IMR-90 (cell line): ENCODE measurements at regions not wholly inside any gene's neighbourhood (a gene's known extent, or its start where the extent isn't known, plus 50 kb on each side); places are given as distances from the start of the nearest gene placed in this dataset.

Experiments used
- BHLHE40 ChIP-seq: fragments of 150-350 bp; IDR thresholded peaks from 2 replicates; pipeline ENCODE4 v1.6.1; 2016; ENCODE audit warnings: mild to moderate bottlenecking, low read depth, low read length
- CHD1 ChIP-seq: IDR thresholded peaks from 2 replicates; pipeline ENCODE4 v1.6.1; 2012; ENCODE audit warnings: low read depth, low read length, improper control_type of control experiment
- CTCF ChIP-seq: conservative IDR thresholded peaks from 2 replicates; pipeline ENCODE4 v1.5.1; 2012; ENCODE audit warnings: mild to moderate bottlenecking, low read depth, low read length, improper control_type of control experiment
- ELK1 ChIP-seq: fragments of 150-350 bp; IDR thresholded peaks from 2 replicates; pipeline ENCODE4 v1.6.1; 2016; ENCODE audit warnings: low read depth, mild to moderate bottlenecking, low read length, moderate library complexity, borderline replicate concordance
- FOS ChIP-seq: fragments of 150-350 bp; IDR thresholded peaks from 2 replicates; pipeline ENCODE4 v1.6.1; 2016; ENCODE audit warnings: low read depth, low read length
- MAFK ChIP-seq: IDR thresholded peaks from 2 replicates; pipeline ENCODE4 v1.6.1; 2012; ENCODE audit warnings: low read depth, low read length, improper control_type of control experiment
- MAZ ChIP-seq: IDR thresholded peaks from 2 replicates; pipeline ENCODE4 v1.6.1; 2012; ENCODE audit warnings: low read depth, mild to moderate bottlenecking, low read length, improper control_type of control experiment, moderate library complexity, borderline replicate concordance
- NFE2L2 ChIP-seq: fragments of 150-350 bp; IDR thresholded peaks from 2 replicates; pipeline ENCODE4 v1.6.1; 2016; ENCODE audit warnings: low read depth, mild to moderate bottlenecking, low read length
- POLR2A ChIP-seq: IDR thresholded peaks from 2 replicates; pipeline ENCODE4 v1.6.1; 2012; ENCODE audit warnings: mild to moderate bottlenecking, low read depth, low read length
- RAD21 ChIP-seq: IDR thresholded peaks from 2 replicates; pipeline ENCODE4 v1.6.1; 2012; ENCODE audit warnings: low read length, improper control_type of control experiment
- RCOR1 ChIP-seq: IDR thresholded peaks from 2 replicates; pipeline ENCODE4 v1.6.1; 2012; ENCODE audit warnings: mild to moderate bottlenecking, low read length, improper control_type of control experiment; ENCODE audit not compliant: insufficient replicate concordance
- RFX5 ChIP-seq: IDR thresholded peaks from 2 replicates; pipeline ENCODE4 v1.8.0; 2012; ENCODE audit warnings: low read depth, mild to moderate bottlenecking, low read length, moderate library complexity
- SMC3 ChIP-seq: fragments of 150-350 bp; IDR thresholded peaks from 2 replicates; pipeline ENCODE4 v1.6.1; 2016; ENCODE audit warnings: low read depth, mild to moderate bottlenecking, antibody characterized with exemption, low read length, moderate library complexity
- USF2 ChIP-seq: fragments of 150-350 bp; IDR thresholded peaks from 2 replicates; pipeline ENCODE4 v1.6.1; 2017; ENCODE audit warnings: mild to moderate bottlenecking, antibody characterized with exemption, low read length, low read depth

GRCh38 chr9:96085491-96086143 is 210.1 kb downstream of the ERCC6L2 start:
- TF ChIP-seq POLR2A, result no peak
- TF ChIP-seq FOS, result no peak
- TF ChIP-seq CTCF, result no peak
- TF ChIP-seq RAD21, result no peak
- TF ChIP-seq MAFK, result no peak
- no peak for TF ChIP-seq SMC3
- TF ChIP-seq CHD1, result no peak
- no peak for TF ChIP-seq BHLHE40
- no peak for TF ChIP-seq MAZ
- TF ChIP-seq RCOR1, result no peak
- TF ChIP-seq ELK1, result no peak
- no peak for TF ChIP-seq NFE2L2
- TF ChIP-seq RFX5, result no peak
- no peak for TF ChIP-seq USF2
